GOT3 (cell line): ENCODE measurements at regions not wholly inside any gene's neighbourhood (a gene's known extent, or its start where the extent isn't known, plus 50 kb on each side); places are given as distances from the start of the nearest gene placed in this dataset.
"Not testable (repeated sequence)": the region's sequence is repeated elsewhere in the genome, so short reads cannot be mapped to it uniquely, and the experiment has no call there.

ENCODE experiments used
- DNase-seq: peaks from one replicate; lab custom pipeline; 2025; ENCODE audit warnings: mixed read lengths; lab: John Stamatoyannopoulos, UW

GRCh38 chr20:48329676-48330664 lies 497.8 kb downstream of the PREX1 start:
- DNase-seq = no peak

- no peak for DNase-seq
These were observed 498.7 kb downstream of the PREX1 start for GRCh38 chr20:48329031-48329615.

GRCh38 chr20:48327848-48328247 lies 500.0 kb downstream of the PREX1 start:
- not testable (repeated sequence) for DNase-seq

GRCh38 chr20:48326868-48327267 lies 500.9 kb downstream of the PREX1 start:
- no peak for DNase-seq

GRCh38 chr20:48326434-48326691 lies 501.4 kb downstream of the PREX1 start:
- DNase-seq = no peak

GRCh38 chr20:48325656-48326433 lies 502.0 kb downstream of the PREX1 start:
- DNase-seq = no peak

GRCh38 chr20:48324744-48325143 lies 503.1 kb downstream of the PREX1 start:
- no peak for DNase-seq

- no peak for DNase-seq
These were observed 506.5 kb downstream of the PREX1 start for GRCh38 chr20:48321271-48321670.

GRCh38 chr20:48319943-48320584 lies 507.7 kb downstream of the PREX1 start:
- no peak for DNase-seq

GRCh38 chr20:48317578-48317977 lies 510.2 kb downstream of the PREX1 start:
- DNase-seq = no peak

GRCh38 chr20:48314925-48315592 lies 512.7 kb downstream of the PREX1 start:
- DNase-seq = no peak

- DNase-seq = no peak
These were observed 514.5 kb downstream of the PREX1 start for GRCh38 chr20:48313324-48313723.

GRCh38 chr20:48311956-48312355 lies 515.8 kb downstream of the PREX1 start:
- no peak for DNase-seq

GRCh38 chr20:48310305-48310704 lies 517.5 kb downstream of the PREX1 start:
- DNase-seq = no peak

- DNase-seq = no peak
These were observed 518.5 kb downstream of the PREX1 start for GRCh38 chr20:48309293-48309692.

GRCh38 chr20:48308882-48309281 lies 518.9 kb downstream of the PREX1 start:
- DNase-seq = no peak

- no peak for DNase-seq
These were observed 519.5 kb downstream of the PREX1 start for GRCh38 chr20:48308232-48308781.

GRCh38 chr20:48307277-48307676 lies 520.5 kb downstream of the PREX1 start:
- no peak for DNase-seq

- no peak for DNase-seq
These were observed 517.7 kb upstream of the SULF2 start for GRCh38 chr20:48302844-48303542.

GRCh38 chr20:48302149-48302548 lies 516.9 kb upstream of the SULF2 start:
- DNase-seq = no peak

GRCh38 chr20:48301189-48301588 lies 515.9 kb upstream of the SULF2 start:
- DNase-seq = no peak
